HuH-7 (cell line): ENCODE measurements at regions not wholly inside any gene's neighbourhood (a gene's known extent, or its start where the extent isn't known, plus 50 kb on each side); places are given as distances from the start of the nearest gene placed in this dataset.
"Not testable (repeated sequence)": the region's sequence is repeated elsewhere in the genome, so short reads cannot be mapped to it uniquely, and the experiment has no call there.

ENCODE experiments used
- DNase-seq: peaks from one replicate; pipeline ENCODE4 v3.0.0; 2011; ENCODE audit warnings: low spot score

DNA sequence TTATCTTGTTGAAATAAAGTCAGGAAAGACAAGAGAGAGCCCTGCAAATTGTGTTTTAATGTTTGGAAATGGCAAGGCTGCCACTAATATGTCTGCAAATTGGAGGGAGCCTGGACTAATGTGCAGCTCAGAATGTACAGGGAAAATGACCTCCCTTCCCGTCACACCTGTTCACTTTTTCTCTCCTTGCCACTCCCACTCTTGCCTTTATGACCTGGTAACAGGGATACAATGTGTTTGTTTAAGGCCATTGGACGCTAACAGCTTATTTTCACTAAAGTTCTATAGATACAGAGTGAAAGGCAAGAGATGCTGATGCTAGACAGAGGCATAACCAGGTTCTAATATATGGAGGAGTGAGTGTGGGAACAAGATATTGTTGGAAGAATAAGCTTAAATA is 203.9 kb downstream of the RAB38 start:
- no peak for DNase-seq

DNA sequence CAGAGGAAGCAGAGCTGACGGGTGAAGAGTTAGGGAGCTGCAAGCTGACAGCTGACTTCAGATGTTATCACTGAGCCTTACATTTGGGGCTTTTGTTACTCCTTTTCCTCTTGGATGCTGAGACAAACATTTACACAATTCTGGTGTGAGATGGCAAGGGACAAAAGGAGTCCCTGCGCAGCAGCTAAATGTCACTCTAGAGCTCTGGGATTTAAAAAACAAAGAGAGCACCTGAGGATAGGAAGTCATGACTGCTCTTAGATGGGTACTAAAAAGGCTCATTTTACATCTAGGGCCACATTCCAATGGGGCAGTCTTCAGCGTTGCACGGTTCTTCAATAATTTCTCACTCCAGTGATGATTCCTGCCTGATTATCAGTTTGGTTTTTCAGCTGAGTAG is 204.5 kb downstream of the RAB38 start:
- no peak for DNase-seq

DNA sequence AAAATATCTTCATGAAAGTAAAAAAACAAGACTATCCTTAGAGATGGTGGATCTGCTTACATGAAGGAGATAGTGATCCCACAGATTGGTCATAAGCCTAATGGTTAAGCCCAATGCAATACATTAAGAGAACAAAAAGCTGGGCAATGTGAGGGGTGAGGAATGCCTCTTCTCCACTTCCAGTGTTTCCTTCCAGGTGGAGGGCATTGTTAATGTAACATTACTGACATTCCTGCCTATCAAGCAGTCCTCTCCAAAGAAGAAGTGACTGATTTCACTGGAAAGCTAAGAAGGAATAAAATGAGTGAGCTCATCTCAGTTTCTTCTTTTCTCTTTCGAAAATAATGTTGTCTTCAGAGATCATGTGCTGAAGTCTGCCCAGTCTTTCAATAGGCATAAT is 207.8 kb downstream of the RAB38 start:
- no peak for DNase-seq

DNA sequence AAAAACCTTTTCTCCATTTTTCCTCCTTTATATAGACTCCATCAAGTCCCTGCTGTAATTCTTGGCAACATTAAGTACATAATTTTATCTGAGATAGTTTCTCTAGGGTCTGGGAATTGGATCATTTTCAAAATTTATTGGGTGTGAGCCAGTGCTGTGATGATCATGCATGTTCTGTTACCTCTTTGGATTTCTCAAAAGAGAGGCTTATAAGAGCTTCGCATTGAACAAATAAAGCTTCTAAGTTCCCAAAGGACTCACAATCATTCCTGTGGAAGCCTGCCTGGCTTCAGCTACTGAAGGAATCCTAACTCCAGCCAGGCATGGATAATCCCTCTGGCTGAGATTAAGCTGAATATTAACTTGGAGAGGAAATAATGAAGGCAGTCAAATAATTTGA is 208.5 kb downstream of the RAB38 start:
- DNase-seq, result no peak

DNA sequence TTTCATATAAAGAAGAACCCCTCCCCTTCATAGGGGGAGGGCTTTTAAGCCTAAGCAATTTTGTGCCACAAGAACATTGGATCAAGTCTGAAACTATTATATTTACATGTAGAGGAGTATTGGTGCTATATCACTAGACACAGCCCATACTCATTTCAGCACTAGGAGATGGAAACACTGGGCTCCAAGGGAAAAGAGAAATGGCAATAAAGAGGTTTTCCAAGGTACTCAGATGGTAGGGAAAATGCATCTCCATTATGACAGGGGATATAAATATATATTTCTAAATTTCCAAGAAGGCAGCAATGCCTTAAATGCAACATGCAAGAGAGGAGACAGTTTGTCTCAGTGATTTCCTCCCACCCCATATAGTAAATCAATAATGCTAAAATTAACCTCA is 209.0 kb downstream of the RAB38 start:
- no peak for DNase-seq

DNA sequence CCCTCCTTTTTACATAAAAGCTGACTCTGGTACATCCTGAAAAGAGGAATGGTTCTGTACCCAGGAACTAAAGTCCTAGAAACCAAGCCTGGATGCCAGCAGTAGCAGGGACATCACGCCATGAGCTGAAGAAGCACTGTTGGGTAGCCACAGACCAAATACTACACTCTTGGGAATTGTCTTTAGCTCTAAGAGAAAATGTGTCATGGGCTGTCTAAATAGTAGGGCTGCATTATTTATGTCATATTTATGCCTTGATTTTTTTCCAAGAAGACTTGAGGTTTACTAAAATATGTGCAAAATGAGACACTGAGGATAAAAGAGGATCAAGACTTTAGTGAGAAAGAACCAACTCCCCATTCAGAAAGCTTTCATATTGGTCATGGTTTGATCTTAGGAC is 213.6 kb downstream of the RAB38 start:
- DNase-seq, result no peak

DNA sequence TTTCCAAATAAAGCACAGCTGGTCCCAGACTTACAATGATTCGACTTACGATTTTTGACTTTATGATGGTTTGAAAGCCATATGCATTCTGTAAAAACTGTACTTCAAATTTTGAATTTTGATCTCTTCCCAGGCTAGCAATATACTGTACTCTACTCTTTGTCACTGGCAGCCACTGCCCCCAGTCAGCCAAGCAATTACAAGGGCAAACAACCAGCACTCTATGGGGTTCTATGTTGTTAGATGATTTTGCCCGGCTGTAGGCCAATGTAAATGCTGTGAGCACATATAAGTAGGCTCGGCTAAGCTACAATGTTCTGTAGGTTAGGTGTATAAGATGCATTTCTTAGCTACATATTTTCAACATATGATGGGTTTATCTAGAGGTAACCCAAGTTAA is 217.3 kb downstream of the RAB38 start:
- DNase-seq, result no peak

DNA sequence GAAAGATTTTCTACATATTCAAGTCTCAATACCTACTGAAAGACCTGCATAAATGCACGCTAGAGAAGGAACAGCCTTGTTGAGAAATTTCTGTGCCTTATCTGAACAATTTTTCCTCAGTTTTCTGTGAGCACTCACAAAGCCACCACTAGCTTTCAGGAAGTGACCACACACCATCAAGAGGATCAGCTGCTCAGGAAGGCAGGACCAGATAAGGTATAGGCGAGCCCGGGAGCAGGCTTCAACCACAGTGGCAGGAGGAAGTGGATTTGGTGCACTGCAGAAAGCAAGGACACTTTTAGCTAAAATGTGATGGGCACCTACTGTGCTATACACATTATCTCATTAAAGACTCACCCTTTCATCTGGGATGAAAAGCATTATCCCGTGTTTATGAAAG is 220.8 kb downstream of the RAB38 start:
- peak; percentile 1 for DNase-seq

DNA sequence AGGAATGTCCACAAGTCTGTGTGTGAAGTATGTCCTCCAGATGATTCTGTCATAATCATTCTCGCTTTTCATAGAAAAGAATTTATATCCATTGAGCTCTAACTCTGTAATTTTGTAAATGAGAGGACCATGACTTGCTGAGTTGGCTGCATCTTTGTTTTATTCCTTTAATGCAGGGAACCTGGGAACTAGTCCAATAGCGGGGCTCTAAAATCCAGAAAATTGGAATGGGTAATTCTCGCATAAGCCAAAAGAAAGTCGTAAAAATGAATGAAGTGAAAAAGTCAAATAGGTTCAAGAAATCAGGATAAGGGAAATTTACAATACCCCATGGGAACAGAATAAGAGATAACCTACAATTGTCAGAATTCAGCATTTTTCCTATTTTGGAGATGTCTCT is 232.5 kb downstream of the RAB38 start:
- DNase-seq, result no peak

DNA sequence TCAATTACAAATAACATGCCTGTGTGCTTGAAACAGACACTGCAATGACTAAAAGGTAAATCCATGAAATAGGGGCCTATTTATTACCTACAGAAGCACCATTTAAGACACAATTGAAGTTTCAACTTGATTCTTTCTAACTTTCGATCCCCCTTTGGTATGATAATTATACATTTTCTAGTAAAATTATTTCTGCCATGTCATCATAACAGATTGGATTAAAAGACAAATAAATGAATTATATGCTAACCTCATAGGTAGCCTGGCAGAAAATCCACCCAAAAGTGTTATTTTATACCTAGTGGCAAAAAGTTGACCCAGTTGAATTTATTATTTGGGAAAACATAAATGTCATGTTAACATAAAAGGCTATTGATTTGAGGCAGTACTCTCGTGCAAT is 241.1 kb downstream of the RAB38 start:
- DNase-seq, result no peak

DNA sequence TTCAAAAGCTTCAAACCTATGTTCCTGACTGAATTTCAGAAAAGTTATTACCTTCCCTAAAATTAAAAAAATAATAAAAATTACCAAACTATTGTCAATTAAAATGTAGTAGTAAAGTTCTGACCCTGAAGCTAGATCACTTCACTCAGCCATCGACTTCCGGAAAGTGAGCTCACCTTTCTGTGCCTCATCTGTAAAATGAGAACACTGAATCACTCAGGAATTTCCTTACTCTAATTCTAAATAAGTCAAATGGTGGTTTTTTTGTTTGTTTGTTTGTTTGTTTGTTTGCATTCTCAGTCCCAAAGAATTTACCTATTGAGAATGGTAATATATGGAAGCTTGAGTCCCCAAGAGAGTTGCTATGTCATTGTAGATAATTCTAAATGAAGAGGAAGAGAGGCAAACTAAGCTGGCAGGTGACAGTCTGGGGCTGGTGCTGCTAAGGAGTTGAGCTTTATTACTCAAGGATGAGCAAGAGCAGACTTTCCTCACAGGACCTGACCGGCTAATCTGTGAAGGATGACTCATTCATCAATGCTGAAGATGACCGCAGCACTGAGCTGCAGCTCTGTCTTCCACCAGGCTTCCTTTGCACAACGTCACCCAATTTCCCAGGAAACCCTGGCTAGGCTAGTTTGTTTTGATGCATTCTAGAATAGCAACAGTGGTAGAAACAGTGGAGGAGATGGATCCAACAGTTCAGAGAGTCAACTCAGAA is 248.8 kb downstream of the RAB38 start:
- no peak for DNase-seq

DNA sequence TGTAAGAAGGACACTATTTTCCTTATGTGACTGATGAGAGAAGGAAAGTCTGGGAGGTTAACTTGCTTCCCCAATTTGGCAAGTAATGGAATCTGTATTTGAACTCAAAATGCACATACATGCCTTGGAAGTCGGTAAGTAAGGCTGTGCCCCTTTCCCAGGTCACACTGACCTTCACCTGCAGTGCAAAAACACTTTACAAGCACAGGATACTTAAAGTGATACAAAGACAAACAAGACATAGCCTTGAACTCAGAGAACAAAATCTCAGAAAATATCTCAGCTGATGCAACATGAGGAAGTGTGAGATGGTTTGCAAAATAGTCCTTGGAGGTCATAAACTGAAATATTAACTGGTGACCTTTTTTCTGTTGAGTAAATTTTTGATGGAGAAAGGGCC is 251.1 kb downstream of the RAB38 start:
- DNase-seq, result no peak

DNA sequence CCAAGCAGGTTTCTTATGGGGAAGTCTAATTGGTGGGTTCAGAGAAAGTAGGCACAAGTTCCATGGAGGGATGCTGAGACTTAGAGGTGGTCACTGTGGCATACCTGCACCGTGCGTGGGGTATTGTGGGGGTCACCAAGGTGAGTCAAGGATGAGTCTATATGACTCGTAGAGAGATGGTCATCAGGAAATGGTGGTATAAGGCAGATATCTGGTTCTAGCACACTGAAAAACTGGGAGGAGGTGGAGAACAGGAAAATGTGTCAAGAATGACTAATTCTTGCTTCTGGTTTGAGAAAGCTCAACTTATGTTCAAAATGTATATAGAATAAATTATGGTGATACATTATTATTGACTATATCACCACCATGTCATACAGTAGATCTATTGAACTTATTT is 258.1 kb downstream of the RAB38 start:
- DNase-seq, result no peak

DNA sequence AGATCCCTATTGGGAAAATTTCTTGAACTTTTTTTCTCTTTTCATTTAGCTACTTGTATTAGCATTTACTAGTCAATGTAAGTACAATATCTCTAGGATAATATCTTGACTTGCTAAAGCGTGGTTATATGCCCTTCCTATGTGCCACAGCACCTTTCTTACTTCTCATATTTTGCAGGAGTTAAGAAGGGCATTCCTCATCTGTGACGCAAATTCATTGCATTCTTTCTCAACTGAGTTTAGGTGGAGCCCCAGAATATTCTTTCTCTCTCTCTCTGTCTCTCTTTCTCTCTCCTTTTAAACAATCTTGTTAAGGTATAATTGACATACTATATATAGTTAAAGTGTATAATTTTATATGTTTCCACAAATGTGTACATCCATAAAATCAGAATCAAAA is 266.1 kb downstream of the RAB38 start:
- no peak for DNase-seq

DNA sequence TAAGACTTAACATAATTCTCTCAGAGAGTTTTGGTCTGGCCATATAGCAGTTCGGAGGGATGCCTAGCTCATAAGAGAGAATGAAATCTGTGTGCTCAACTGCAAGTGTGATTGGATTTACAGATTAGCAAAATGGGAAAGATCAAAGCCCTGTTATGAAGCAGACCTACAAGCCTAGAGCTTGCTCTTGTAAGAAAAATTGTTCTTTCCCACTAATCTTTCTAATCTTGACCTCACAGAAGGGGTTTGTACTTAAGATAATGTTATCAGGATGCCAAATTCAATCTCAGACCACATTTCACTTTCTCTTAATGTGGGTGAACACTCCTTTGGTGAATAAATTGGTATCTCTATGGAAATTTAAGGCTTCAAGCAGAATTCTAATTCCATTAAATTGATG is 267.2 kb downstream of the RAB38 start:
- DNase-seq, result no peak

DNA sequence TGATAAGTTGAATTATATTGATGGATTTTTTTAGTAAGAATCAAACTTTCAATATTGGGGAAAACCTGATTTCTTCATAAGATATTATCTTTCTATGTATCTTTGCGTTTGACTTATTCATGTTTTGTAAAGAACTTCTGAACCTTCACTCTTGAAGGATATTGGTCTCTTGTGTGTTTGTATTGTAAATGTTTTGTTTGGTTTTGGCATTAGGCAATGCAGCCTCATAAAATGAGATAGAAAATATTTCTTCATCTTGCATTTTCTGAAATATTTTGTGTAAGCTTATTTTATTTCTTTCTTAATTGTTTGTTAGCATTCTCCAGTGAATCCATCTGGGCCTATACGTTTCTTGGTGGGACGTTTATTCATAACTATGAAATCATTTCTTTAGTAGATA is 271.9 kb downstream of the RAB38 start:
- no peak for DNase-seq

DNA sequence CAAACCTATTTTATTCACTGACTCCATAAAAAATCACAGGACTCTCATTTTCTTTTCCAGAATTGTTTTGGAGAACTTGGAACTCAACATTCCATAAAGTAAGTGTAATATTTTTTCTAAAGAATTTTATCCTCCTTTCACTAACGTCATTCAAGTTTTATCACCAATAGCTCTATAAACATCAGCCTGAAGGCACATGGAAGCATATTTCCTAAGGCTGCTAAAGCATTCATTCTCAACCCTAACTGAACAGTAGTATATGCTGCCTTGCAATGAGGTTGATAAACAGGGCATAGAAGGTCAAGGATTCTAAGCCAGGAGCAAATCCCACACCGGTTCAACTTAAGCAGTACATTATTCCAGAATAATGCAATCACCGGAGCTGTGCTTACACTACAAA is 273.9 kb downstream of the RAB38 start:
- no peak for DNase-seq

DNA sequence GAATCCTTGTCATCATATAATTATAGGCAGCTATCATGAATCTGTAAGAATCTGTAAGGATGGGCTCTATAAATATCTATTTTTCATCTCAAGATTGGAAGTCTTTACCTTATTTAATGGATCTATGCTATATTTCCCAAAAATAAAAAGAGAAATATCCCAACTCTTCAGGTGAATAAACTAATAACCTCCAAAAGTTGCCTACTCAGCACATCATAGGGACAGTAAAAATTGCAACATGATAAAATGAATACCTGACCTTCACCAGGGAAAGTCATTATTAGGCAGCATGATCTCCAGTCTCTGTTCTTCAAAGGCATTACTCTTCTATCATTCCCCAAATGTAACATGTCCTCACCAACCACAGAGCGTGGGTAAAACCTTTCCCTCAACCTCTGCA is 277.3 kb downstream of the RAB38 start:
- DNase-seq, result no peak

DNA sequence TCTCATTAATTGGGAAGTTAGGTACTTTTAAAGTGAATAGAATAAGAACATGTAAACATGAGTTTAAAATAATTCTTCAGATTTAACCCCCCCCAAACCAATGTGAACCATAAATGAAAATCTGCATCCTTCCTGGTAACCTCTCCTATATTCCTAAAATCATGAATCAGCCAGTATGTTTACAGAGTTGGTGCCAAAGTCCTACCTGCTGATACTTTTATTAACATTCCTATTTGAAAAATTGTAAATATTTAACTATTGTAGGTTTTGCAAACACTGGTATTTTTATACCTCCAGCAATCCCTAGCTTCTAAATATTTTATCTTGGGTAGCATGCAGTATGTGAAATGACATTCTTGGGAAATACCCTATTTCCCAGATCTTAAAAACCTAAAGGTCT is 278.2 kb downstream of the RAB38 start:
- no peak for DNase-seq

DNA sequence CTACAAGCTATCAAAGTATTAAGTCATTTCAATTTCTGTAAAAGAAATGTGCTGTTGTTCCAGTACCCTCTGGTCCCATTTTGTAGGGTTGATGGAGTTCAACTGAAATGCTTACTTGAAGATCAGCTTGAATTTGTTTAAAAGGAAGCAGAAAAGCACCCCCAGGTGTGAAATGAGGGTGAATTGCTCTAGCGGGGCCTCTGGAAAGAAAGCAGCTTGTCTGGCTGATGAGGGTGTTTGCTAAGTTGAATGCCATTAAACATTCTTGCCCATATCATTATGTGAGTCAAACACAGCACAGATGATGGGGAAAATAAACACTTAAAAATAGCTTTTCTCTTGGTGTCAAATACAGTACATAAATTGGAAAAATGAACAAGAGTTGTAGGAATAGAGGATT is 280.3 kb downstream of the RAB38 start:
- DNase-seq, result no peak

DNA sequence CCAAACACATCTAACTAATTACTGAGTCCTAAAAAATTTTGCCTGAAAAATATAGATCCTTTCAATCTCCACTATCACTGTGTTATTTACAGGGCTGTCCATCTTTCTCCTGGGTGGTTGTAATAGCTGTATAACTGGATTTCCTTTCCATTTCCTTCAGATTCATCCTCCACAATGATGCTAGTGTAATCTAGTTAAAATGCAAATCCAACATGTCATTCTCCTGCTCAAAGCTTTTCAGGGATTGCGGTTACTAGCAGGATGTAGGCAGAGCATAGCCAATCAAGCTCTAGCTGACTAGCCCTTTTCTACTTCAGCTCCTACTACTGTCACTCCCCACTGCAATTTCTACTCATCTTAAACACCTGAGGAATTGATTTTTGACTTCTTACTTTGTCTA is 283.0 kb downstream of the RAB38 start:
- DNase-seq, result no peak

DNA sequence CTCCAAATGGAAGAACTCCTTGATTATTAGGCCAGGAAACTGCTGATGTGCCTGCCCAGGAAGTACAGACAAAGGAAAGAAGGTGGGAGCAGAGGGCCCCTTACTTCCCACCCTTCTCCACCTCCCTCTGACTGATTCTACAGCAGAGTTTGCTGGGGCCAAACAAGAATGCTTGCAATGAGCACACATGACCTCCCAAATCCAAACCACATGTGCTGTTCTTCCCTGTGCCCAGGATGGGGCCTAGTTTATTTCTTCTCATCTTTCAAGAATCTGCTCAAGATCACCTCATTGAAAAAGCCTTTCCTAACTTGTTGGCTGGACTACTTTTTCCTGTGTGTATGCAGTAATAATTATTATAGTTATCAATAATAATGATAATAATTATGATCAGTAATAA is 286.1 kb downstream of the RAB38 start:
- DNase-seq, result no peak

DNA sequence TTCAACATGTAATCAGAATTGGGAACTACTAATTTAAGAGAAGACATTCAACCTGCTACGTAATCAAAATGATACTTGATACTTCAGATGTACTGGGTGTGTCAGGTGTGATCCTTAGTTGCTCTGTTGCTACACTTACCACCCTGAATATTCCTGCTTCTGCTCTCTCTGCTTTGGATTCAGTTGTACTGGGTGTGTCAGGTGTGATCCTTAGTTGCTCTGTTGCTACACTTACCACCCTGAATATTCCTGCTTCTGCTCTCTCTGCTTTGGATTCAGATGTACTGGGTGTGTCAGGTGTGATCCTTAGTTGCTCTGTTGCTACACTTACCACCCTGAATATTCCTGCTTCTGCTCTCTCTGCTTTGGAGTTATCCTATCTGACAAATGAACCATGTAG is 290.2 kb downstream of the RAB38 start:
- not testable (repeated sequence) for DNase-seq

DNA sequence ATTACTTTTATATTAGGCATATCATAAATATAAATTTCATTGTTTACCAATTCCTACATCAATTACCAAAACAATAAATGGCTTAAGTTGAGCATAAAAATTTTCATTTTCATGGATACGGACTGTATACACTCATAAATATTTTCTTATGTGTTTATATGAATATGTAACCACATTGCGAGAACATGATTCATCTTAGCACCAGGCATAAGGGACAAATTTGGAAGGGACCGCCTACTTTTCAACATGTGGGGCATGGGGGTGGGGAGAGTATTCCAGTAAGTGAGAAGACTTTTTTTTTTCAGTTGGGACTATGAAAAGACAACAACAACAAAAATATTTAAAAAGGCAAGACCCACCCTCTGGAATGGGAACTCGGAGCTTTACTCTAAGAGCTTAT is 296.1 kb downstream of the RAB38 start:
- DNase-seq, result no peak

DNA sequence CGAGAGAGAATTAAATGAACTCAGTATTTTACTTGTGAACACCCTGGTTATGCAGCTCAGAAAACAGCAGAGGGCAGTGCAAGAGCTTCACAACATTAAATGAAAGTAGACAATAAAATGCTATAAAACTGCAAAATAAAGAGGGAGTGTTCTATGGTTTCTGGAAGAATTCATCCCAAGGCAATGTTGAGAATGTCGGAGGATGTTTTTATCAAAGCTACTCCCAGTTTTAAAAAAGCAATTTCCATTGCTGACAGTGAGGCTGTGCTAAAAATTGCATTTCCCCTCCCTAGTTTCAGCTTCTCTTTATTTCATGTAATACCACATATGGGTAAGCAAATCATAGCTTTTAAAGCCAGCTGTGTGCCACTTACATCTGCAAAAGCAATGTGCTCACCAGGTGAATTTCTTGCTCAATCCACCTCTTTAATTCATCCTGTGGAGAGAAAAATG is 296.8 kb downstream of the RAB38 start:
- DNase-seq, result no peak
